Putamen (tissue), 1 donor: ENCODE measurements at regions not wholly inside any gene's neighbourhood (a gene's known extent, or its start where the extent isn't known, plus 50 kb on each side); places are given as distances from the start of the nearest gene placed in this dataset.

ENCODE experiments used
- DNase-seq: peaks from one replicate; pipeline ENCODE4 v3.0.0-alpha.2; 2016; ENCODE audit warnings: low spot score

DNA sequence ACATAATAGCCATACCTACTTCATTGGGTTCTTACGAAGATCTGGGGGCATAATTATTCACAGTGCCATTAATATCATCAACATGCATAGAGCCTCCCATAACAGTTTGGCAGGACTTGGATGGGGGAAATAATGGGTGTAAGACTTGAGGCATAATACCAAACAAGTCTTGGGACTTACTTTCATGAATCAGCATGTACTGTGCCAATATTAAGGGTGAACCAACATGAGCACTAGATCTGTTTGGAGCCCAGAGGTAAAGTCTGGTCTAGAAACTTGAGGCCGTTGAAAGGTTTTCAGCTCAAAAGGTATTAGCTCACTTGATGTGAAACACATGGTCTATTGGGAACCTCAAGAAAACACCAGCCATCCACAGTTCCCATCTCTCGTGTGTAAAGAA is 56.7 kb upstream of the ZC3H11B start:
- DNase-seq = no peak

GRCh38 chr1:219669042-219669441 is 56.1 kb upstream of the ZC3H11B start:
- no peak for DNase-seq

DNA sequence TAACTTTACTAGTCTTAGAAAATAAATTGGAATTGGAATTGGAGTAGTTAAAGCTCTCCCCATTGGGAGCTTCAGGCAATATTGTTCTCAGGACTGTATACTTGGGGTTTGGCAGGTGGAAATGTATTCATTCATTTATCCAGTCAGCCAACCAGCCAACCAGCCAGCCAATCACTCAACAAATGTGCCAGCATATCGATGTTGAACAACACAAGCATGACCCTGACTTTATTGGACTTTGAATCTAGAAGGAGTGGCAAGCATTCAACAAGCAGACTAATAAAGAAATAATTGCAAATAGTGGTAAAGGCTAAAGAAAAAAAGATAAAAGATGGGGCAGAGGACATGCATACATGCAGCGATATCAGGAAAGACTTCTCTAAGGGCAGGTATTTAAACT is 55.5 kb upstream of the ZC3H11B start:
- no peak for DNase-seq

GRCh38 chr1:219666242-219666641 is 53.3 kb upstream of the ZC3H11B start:
- no peak for DNase-seq

GRCh38 chr1:219665089-219665488 is 52.2 kb upstream of the ZC3H11B start:
- no peak for DNase-seq

DNA sequence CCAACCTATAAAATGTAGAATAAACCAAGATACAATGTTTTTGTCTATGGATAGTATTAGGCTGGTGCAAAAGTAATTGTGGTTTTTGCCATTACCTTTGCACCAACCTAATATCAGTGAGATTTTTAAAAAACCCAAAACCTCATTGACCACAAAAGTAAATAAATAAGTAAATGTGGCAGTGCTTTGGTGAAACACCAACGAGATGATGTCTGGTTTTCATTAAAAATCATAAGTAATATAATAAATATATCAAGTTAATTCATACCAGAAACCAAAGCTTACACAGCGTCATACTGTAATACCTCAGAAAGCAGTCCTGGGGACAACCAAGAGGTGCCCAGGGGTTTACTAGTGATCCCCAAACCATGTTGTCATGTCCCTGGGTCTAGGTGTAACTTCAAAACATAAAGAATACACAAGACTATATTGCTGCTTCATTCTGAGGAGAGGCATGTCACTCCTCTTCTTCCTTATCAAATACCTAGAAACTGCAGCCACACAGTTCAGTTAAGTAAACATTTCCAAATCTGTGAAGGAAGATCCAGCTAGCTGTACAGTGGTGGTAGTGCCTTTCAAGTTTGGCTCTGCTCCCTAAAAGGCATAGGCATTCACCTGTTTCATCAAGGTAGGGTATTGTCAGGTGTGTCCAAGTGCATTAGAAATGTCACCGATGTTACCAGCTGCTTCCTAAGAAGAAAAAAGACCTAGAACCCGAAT is 51.6 kb upstream of the ZC3H11B start:
- DNase-seq = no peak
